Skin of body (tissue), 1 donor: ENCODE measurements at regions not wholly inside any gene's neighbourhood (a gene's known extent, or its start where the extent isn't known, plus 50 kb on each side); places are given as distances from the start of the nearest gene placed in this dataset.

Experiments used
- DNase-seq: peaks from one replicate; lab custom pipeline; 2025; lab: John Stamatoyannopoulos, UW

GRCh38 chr2:226135861-226136548, 663.6 kb downstream of the IRS1 start:
- no peak for DNase-seq

GRCh38 chr2:226132323-226133215, 667.1 kb downstream of the IRS1 start:
- no peak for DNase-seq

GRCh38 chr2:226131299-226131784, 668.3 kb downstream of the IRS1 start:
- DNase-seq, result no peak

- DNase-seq, result no peak
Observed at GRCh38 chr2:226130192-226130591, 669.4 kb downstream of the IRS1 start.

GRCh38 chr2:226127682-226128081, 671.9 kb downstream of the IRS1 start:
- no peak for DNase-seq

- DNase-seq, result no peak
Observed at GRCh38 chr2:226126104-226126503, 673.5 kb downstream of the IRS1 start.

- DNase-seq, result peak; percentile 77
Observed at GRCh38 chr2:226125176-226125883, 674.3 kb downstream of the IRS1 start.

GRCh38 chr2:226124548-226125011, 675.0 kb downstream of the IRS1 start:
- DNase-seq, result peak; percentile 87

- peak; percentile 44 for DNase-seq
Observed at GRCh38 chr2:226123300-226123699, 676.3 kb downstream of the IRS1 start.

GRCh38 chr2:226122041-226122440, 677.6 kb downstream of the IRS1 start:
- no peak for DNase-seq

GRCh38 chr2:226121046-226121738, 678.4 kb downstream of the IRS1 start:
- peak; percentile 79 for DNase-seq

GRCh38 chr2:226118471-226119429, 680.9 kb downstream of the IRS1 start:
- DNase-seq, result peak; percentile 65

GRCh38 chr2:226117510-226118065, 682.0 kb downstream of the IRS1 start:
- DNase-seq, result no peak

GRCh38 chr2:226116346-226116745, 683.3 kb downstream of the IRS1 start:
- DNase-seq, result no peak

GRCh38 chr2:226115832-226116200, 683.8 kb downstream of the IRS1 start:
- no peak for DNase-seq

- DNase-seq, result no peak
Observed at GRCh38 chr2:226115102-226115831, 684.4 kb downstream of the IRS1 start.

- DNase-seq, result no peak
Observed at GRCh38 chr2:226114436-226114835, 685.2 kb downstream of the IRS1 start.

GRCh38 chr2:226098861-226099745, 699.6 kb downstream of the NYAP2 start:
- DNase-seq, result no peak
